Ishikawa (cell line): ENCODE measurements at regions not wholly inside any gene's neighbourhood (a gene's known extent, or its start where the extent isn't known, plus 50 kb on each side); places are given as distances from the start of the nearest gene placed in this dataset.

ENCODE experiments used
- CEBPB ChIP-seq: IDR thresholded peaks from 2 replicates; pipeline ENCODE4 v1.6.1; 2012
- CREB1 ChIP-seq: IDR thresholded peaks from 2 replicates; pipeline ENCODE4 v1.6.1; 2012; ENCODE audit warnings: low read depth
- EGR1 ChIP-seq: IDR thresholded peaks from 2 replicates; pipeline ENCODE4 v1.6.1; 2012
- EP300 ChIP-seq: IDR thresholded peaks from 2 replicates; pipeline ENCODE4 v1.6.1; 2012; ENCODE audit warnings: borderline replicate concordance
- FOXM1 ChIP-seq: IDR thresholded peaks from 2 replicates; pipeline ENCODE4 v1.6.1; 2012; ENCODE audit warnings: low read depth, borderline replicate concordance
- MAX ChIP-seq: IDR thresholded peaks from 2 replicates; pipeline ENCODE4 v1.6.1; 2012
- RAD21 ChIP-seq: IDR thresholded peaks from 2 replicates; pipeline ENCODE4 v1.6.1; 2012; ENCODE audit warnings: low read depth
- TAF1 ChIP-seq: IDR thresholded peaks from 2 replicates; pipeline ENCODE4 v1.6.1; 2012; ENCODE audit warnings: low read depth, mild to moderate bottlenecking
- TCF12 ChIP-seq: IDR thresholded peaks from 2 replicates; pipeline ENCODE4 v1.6.1; 2012; ENCODE audit warnings: low read depth
- TEAD4 ChIP-seq: IDR thresholded peaks from 2 replicates; pipeline ENCODE4 v1.6.1; 2012
- YY1 ChIP-seq: IDR thresholded peaks from 2 replicates; pipeline ENCODE4 v1.6.1; 2012; ENCODE audit warnings: low read depth
- ZBTB7A ChIP-seq: IDR thresholded peaks from 2 replicates; pipeline ENCODE4 v1.6.1; 2012; ENCODE audit warnings: low read depth
- TF ChIP-seq, protein P1 (sequence below): IDR thresholded peaks from 2 replicates; pipeline ENCODE4 v1.6.1; 2012; ENCODE audit warnings: low read depth, mild to moderate bottlenecking
- TF ChIP-seq, protein P2 (sequence below): IDR thresholded peaks from 2 replicates; pipeline ENCODE4 v1.6.1; 2012

- TF ChIP-seq ZBTB7A (no peak), TEAD4 (no peak), EP300 (no peak), FOXM1 (no peak), CEBPB (no peak), TAF1 (no peak), MAX (no peak), RAD21 (no peak), TCF12 (no peak), EGR1 (no peak), CREB1 (no peak), YY1 (no peak)
- TF ChIP-seq, protein P1, sequence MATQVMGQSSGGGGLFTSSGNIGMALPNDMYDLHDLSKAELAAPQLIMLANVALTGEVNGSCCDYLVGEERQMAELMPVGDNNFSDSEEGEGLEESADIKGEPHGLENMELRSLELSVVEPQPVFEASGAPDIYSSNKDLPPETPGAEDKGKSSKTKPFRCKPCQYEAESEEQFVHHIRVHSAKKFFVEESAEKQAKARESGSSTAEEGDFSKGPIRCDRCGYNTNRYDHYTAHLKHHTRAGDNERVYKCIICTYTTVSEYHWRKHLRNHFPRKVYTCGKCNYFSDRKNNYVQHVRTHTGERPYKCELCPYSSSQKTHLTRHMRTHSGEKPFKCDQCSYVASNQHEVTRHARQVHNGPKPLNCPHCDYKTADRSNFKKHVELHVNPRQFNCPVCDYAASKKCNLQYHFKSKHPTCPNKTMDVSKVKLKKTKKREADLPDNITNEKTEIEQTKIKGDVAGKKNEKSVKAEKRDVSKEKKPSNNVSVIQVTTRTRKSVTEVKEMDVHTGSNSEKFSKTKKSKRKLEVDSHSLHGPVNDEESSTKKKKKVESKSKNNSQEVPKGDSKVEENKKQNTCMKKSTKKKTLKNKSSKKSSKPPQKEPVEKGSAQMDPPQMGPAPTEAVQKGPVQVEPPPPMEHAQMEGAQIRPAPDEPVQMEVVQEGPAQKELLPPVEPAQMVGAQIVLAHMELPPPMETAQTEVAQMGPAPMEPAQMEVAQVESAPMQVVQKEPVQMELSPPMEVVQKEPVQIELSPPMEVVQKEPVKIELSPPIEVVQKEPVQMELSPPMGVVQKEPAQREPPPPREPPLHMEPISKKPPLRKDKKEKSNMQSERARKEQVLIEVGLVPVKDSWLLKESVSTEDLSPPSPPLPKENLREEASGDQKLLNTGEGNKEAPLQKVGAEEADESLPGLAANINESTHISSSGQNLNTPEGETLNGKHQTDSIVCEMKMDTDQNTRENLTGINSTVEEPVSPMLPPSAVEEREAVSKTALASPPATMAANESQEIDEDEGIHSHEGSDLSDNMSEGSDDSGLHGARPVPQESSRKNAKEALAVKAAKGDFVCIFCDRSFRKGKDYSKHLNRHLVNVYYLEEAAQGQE: no peak
- TF ChIP-seq, protein P2, sequence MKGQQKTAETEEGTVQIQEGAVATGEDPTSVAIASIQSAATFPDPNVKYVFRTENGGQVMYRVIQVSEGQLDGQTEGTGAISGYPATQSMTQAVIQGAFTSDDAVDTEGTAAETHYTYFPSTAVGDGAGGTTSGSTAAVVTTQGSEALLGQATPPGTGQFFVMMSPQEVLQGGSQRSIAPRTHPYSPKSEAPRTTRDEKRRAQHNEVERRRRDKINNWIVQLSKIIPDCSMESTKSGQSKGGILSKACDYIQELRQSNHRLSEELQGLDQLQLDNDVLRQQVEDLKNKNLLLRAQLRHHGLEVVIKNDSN: no peak
Observed at GRCh38 chr4:23212558-23212957, 519.8 kb downstream of the GBA3 start.
